MM.1S (cell line): ENCODE measurements at regions not wholly inside any gene's neighbourhood (a gene's known extent, or its start where the extent isn't known, plus 50 kb on each side); places are given as distances from the start of the nearest gene placed in this dataset.

ENCODE experiments used
- DNase-seq: peaks from one replicate; pipeline ENCODE4 v3.0.0-alpha.2; 2015
- H2AFZ ChIP-seq: fragments of 300-600 bp; sonication (generic); 2 replicates; pipeline ENCODE4 v1.6.0; 2016; ENCODE audit warnings: antibody characterized with exemption, low read length
- H3F3A ChIP-seq: fragments of 300-600 bp; sonication (generic); 2 replicates; pipeline ENCODE4 v1.6.1; 2016; ENCODE audit warnings: mild to moderate bottlenecking, antibody characterized with exemption, low read length, moderate library complexity, mixed read lengths; ENCODE audit not compliant: insufficient read depth
- H3K27ac ChIP-seq: fragments of 300-600 bp; sonication (generic); 2 replicates; pipeline ENCODE4 v1.5.1; 2016; ENCODE audit warnings: mild to moderate bottlenecking, low read length
- H3K27me3 ChIP-seq: fragments of 300-600 bp; sonication (generic); replicated peaks from 2 replicates; pipeline ENCODE4 v1.6.0; 2016; ENCODE audit warnings: low read length; ENCODE audit not compliant: insufficient read depth
- H3K36me3 ChIP-seq: fragments of 300-600 bp; sonication (generic); replicated peaks from 2 replicates; pipeline ENCODE4 v1.6.1; 2016; ENCODE audit warnings: mild to moderate bottlenecking, low read length, mixed read lengths; ENCODE audit not compliant: insufficient read depth
- H3K4me1 ChIP-seq: fragments of 300-600 bp; sonication (generic); 2 replicates; pipeline ENCODE4 v1.6.1; 2016; ENCODE audit warnings: low read length, mixed read lengths
- H3K4me2 ChIP-seq: fragments of 300-600 bp; sonication (generic); 2 replicates; pipeline ENCODE4 v1.6.0; 2016; ENCODE audit warnings: low read depth, low read length
- H3K4me3 ChIP-seq: fragments of 300-600 bp; sonication (generic); 2 replicates; pipeline ENCODE4 v1.5.1; 2016; ENCODE audit warnings: low read length, mixed read lengths
- H3K79me2 ChIP-seq: fragments of 300-600 bp; sonication (generic); 2 replicates; pipeline ENCODE4 v1.6.1; 2016; ENCODE audit warnings: mixed run types, low read length, mixed read lengths
- H3K9ac ChIP-seq: fragments of 300-600 bp; sonication (generic); 2 replicates; pipeline ENCODE4 v1.6.1; 2016; ENCODE audit warnings: low read length, mixed read lengths
- H3K9me2 ChIP-seq: fragments of 300-600 bp; sonication (generic); replicated peaks from 2 replicates; pipeline ENCODE4 v1.6.1; 2016; ENCODE audit warnings: mild to moderate bottlenecking, low read length, mixed read lengths; ENCODE audit not compliant: insufficient read depth
- H3K9me3 ChIP-seq: fragments of 300-600 bp; sonication (generic); replicated peaks from 2 replicates; pipeline ENCODE4 v1.6.1; 2016; ENCODE audit warnings: mild to moderate bottlenecking, low read length, mixed read lengths; ENCODE audit not compliant: insufficient read depth
- H4K20me1 ChIP-seq: fragments of 300-600 bp; sonication (generic); 2 replicates; pipeline ENCODE4 v1.6.1; 2016; ENCODE audit warnings: mild to moderate bottlenecking, low read length, moderate library complexity, mixed read lengths; ENCODE audit not compliant: insufficient read depth
- EZH2 ChIP-seq: fragments of 300-600 bp; sonication (generic); optimal IDR thresholded peaks from 2 replicates; pipeline ENCODE3; 2017; ENCODE audit warnings: low read depth, mild to moderate bottlenecking, antibody characterized with exemption, low read length, mixed read lengths
- EZH2phosphoT487 ChIP-seq: fragments of 300-600 bp; sonication (generic); IDR thresholded peaks from 2 replicates; pipeline ENCODE4 v1.6.1; 2018; ENCODE audit warnings: antibody characterized with exemption, low read length
- TF ChIP-seq, protein P1 (sequence below): fragments of 300-600 bp; sonication (generic); IDR thresholded peaks from 2 replicates; pipeline ENCODE4 v1.5.1; 2016; ENCODE audit warnings: antibody characterized with exemption, low read length, mixed read lengths

DNA sequence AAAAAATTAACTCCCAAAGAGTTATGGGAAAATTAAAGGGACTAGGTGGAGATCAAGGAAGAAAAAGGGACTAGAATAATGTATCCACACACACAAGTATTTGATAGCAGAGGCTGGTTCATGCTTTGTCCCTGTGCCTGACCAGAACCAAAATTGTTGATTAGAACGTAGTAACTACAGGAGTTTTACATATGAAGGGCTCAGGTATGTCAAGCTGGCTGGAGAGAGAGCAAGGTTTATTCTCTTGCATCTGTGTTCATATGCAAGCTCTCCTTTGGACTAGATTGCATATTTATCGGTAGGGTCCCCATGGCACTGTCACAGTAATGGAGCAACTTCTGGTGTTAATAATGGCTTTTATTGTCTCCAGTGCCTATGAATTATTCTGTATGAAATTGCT, 239.9 kb upstream of the TRPM3 start:
- Histone ChIP-seq H3K36me3 (no peaks in the 10 kb centered on the region), H3K4me1 (no peaks in the 10 kb centered on the region), H3K79me2 (no peaks in the 10 kb centered on the region), H3K27me3 (no peaks in the 10 kb centered on the region), H4K20me1 (no peaks in the 10 kb centered on the region), H3K9ac (no peak overlapping the region), H3K4me3 (no peak overlapping the region), H3K9me3 (no peaks in the 10 kb centered on the region), H3K4me2 (no peak overlapping the region), H3F3A (no peaks in the 10 kb centered on the region), H2AFZ (no peak overlapping the region), H3K27ac (no peak overlapping the region), H3K9me2 (no peaks in the 10 kb centered on the region)
- TF ChIP-seq EZH2 (no peak), EZH2phosphoT487 (no peak)
- TF ChIP-seq, protein P1, sequence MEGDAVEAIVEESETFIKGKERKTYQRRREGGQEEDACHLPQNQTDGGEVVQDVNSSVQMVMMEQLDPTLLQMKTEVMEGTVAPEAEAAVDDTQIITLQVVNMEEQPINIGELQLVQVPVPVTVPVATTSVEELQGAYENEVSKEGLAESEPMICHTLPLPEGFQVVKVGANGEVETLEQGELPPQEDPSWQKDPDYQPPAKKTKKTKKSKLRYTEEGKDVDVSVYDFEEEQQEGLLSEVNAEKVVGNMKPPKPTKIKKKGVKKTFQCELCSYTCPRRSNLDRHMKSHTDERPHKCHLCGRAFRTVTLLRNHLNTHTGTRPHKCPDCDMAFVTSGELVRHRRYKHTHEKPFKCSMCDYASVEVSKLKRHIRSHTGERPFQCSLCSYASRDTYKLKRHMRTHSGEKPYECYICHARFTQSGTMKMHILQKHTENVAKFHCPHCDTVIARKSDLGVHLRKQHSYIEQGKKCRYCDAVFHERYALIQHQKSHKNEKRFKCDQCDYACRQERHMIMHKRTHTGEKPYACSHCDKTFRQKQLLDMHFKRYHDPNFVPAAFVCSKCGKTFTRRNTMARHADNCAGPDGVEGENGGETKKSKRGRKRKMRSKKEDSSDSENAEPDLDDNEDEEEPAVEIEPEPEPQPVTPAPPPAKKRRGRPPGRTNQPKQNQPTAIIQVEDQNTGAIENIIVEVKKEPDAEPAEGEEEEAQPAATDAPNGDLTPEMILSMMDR = no peak
- DNase-seq = no peak

DNA sequence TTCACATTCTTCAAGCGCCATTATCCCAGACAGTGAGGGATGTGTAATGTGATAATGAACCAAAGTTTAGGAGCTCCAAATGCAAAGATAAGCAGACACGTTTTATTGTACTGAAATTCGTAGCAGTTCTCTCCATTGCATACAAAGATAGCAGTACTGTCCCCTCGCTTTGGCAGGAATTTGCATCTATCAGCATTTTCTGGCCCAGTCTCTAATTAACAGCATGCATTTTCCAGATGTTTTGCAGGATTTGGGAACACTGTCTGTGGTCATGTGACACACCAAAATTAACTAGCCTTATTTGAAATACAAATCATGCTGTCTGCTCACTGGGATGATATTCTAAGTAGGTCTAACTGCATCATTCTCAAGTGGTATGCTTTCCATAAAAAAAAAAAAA, 235.9 kb upstream of the TRPM3 start:
- H3K4me2 ChIP-seq = no peak overlapping the region
- H3K4me1 ChIP-seq = peaks cover 27% of the 10 kb centered on the region
- no peaks in the 10 kb centered on the region for H3K9me2 ChIP-seq
- no peak for TF ChIP-seq EZH2
- TF ChIP-seq, protein P1 = no peak
- no peak for TF ChIP-seq EZH2phosphoT487
- no peaks in the 10 kb centered on the region for H4K20me1 ChIP-seq
- DNase-seq = no peak
- H3K27ac ChIP-seq = no peak overlapping the region
- H3K4me3 ChIP-seq = no peak overlapping the region
- no peaks in the 10 kb centered on the region for H3K36me3 ChIP-seq
- H3K9ac ChIP-seq = no peak overlapping the region
- H2AFZ ChIP-seq = no peak overlapping the region
- no peaks in the 10 kb centered on the region for H3K79me2 ChIP-seq
- H3F3A ChIP-seq = peaks cover 18% of the 10 kb centered on the region
- H3K9me3 ChIP-seq = no peaks in the 10 kb centered on the region
- no peaks in the 10 kb centered on the region for H3K27me3 ChIP-seq

DNA sequence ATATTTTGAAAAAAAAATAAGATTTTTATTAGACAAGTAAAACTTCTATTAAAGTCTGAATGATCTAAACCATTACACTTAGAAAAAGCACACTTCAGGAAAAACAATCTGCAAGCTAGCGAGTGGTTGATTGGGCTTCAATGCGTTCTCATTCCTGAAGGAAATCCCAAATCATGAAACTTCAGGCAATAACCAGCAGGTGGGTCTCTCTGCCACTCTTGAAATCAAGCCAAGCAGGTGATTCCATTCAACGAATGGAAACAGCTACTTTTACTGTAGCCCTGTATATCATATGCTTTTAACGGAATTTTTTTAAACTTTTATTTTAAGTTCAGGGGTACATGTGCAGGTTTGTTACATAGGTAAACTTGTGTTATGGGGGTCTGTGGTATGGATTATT, 234.5 kb upstream of the TRPM3 start:
- no peak for DNase-seq
- no peak overlapping the region for H3K9ac ChIP-seq
- no peak overlapping the region for H2AFZ ChIP-seq
- no peak overlapping the region for H3K27ac ChIP-seq
- H3K9me2 ChIP-seq = no peaks in the 10 kb centered on the region
- H3K36me3 ChIP-seq = no peaks in the 10 kb centered on the region
- TF ChIP-seq EZH2 (no peak), EZH2phosphoT487 (no peak)
- TF ChIP-seq, protein P1 = no peak
- H3K4me1 ChIP-seq = peaks cover 34% of the 10 kb centered on the region
- H3K79me2 ChIP-seq = no peaks in the 10 kb centered on the region
- H4K20me1 ChIP-seq = no peaks in the 10 kb centered on the region
- H3K4me3 ChIP-seq = no peak overlapping the region
- no peak overlapping the region for H3K4me2 ChIP-seq
- H3K27me3 ChIP-seq = no peaks in the 10 kb centered on the region
- peaks cover 21% of the 10 kb centered on the region for H3F3A ChIP-seq
- no peaks in the 10 kb centered on the region for H3K9me3 ChIP-seq

DNA sequence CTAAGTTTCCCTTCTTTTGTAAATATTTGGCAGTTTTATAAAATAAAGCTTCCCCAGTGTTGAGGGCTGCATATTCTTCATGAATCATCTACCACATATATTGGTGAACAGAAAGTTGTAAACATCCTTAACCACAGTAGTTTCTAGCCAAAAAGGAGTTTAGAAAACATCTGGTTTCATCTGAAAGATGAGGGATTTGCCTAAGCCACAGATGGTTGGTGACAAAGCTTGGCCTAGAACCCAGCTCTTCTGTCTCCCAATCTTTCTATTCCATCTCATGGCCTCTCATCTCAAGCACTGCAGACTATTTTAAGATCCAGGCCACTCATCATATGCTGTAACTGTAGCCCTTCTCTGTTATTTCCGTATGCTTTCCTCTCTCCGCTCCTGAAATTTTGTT, 232.3 kb upstream of the TRPM3 start:
- Histone ChIP-seq H3K9me2 (no peaks in the 10 kb centered on the region), H3K4me1 (peaks cover 44% of the 10 kb centered on the region), H3K9me3 (no peaks in the 10 kb centered on the region), H2AFZ (no peak overlapping the region), H3K79me2 (no peaks in the 10 kb centered on the region), H3K27ac (peak overlapping the region; percentile 75; the same call in 1 of the 2 replicates), H4K20me1 (no peaks in the 10 kb centered on the region), H3K4me3 (no peak overlapping the region), H3K9ac (no peak overlapping the region), H3K36me3 (no peaks in the 10 kb centered on the region), H3F3A (peaks cover 25% of the 10 kb centered on the region), H3K27me3 (no peaks in the 10 kb centered on the region), H3K4me2 (peak overlapping the region; percentile 61)
- peak; percentile 73 for DNase-seq
- TF ChIP-seq EZH2 (no peak), EZH2phosphoT487 (no peak)
